ENCODE measurements at regions not wholly inside any gene's neighbourhood (a gene's known extent, or its start where the extent isn't known, plus 50 kb on each side); places are given as distances from the start of the nearest gene placed in this dataset.
"Not testable (repeated sequence)": the region's sequence is repeated elsewhere in the genome, so short reads cannot be mapped to it uniquely, and the experiment has no call there.

DNA sequence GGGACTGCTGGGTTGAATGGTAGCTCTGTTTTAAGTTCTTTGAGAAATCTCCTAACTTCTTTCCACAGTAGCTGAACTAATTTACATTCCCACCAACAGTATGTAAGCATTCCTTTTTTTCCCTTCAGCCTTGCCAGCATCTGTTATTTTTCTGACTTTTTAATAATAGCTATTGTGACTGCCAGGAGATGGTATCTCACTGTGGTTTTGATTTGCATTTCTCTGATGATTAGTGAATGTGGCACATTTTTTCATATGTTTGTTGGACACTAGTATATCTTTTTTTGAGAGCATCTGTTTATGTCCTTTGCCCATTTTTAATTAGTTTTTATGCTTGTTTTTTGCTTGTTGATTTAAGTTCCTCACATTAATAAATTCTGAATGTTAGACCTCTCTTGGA is 990.8 kb downstream of the GATA3 start:
- in situ Hi-C loops (cut with HindIII; ENCODE audit: low sequenced_read_pairs), result no loop called here

DNA sequence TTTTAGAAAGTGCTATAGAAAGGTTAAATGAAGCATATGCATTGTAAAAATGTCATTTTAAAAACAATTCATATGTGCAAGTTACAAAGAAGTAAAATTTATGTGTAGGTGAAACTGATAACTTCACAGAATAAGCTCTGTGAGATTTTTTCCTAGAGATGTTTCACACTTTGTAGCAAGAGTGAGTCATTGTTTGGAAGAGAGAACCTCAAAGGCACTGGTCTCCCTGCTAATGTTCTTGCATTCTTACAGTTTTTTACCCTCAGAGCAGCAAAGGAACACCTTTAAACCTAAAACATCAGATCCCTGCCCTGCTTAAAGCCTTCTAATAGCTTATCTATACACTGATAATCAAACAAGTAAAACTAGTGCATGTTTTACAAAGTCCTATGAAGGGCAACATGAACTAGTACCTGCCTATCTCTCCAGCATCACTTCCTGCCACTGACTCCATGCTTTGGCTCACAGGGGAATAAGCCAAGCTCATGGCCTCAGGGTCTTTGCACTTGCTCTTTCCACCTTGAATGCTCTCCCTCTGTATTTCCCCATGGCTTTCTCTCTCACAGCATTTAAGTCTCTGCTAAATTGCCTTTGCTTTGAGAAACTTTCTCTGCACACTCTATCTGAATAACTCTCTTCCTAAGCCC is 997.0 kb downstream of the GATA3 start:
- in situ Hi-C loops (cut with HindIII; ENCODE audit: low sequenced_read_pairs), result no loop called here

DNA sequence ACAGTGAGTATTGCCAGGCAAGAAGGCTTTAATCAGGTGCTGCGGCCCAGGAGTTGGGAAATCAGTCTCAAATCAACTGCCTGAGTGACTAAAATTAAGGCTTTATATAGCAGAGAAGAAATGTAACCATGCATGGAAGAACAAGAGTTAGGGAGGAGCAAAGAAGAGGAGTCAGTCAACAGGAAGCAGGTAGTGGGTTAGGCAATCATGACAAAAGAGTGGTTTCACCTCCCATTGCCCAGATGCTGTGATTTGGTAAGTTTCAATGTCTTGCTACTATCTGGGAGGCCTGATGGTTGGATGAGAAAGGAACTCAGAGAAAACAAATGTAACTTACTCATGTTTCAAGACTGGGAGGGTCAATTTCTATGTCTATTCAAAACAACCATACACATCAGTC is 998.3 kb downstream of the GATA3 start:
- in situ Hi-C loops (cut with HindIII; ENCODE audit: low sequenced_read_pairs), result no loop called here

DNA sequence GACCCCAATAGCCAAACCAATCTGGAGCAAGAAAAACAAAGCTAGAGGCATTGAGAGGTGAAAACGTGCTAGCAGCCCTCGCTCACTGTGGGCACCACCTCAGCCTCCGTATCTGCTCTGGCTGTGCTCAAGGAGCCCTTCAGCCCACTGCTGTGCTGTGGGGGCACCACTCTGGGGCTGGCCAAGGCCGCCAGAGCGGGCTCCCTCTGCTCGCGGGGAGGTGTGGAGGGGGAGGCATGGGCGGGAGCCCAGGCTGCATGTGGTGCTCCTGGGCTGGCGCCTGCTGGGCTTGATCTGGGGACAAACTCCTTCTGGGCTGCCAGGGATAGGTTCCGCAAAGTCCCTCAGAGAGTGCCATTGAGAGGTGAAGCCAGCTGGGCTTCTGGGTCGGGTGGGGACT is 1002.0 kb downstream of the GATA3 start:
- in situ Hi-C loops (cut with HindIII; ENCODE audit: low sequenced_read_pairs), result no loop called here

DNA sequence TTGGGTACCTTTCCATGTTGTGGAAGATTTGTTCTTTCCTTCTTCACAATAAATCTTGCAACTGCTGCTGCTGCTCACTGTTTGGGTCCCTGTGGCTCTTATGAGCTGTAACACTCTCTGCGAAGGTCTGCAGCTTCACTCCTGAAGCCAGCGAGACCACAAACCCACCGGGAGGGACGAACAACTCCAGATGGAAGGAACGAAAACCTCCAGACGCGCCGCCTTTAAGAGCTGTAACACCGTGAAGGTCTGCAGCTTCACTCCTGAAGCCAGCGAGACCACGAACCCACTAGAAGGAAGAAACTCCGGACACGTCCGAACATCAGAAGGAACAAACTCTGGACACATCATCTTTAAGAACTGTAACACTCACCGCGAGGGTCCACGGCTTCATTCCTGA is 1002.8 kb downstream of the GATA3 start:
- in situ Hi-C loops (cut with HindIII; ENCODE audit: low sequenced_read_pairs), result not testable (repeated sequence)

DNA sequence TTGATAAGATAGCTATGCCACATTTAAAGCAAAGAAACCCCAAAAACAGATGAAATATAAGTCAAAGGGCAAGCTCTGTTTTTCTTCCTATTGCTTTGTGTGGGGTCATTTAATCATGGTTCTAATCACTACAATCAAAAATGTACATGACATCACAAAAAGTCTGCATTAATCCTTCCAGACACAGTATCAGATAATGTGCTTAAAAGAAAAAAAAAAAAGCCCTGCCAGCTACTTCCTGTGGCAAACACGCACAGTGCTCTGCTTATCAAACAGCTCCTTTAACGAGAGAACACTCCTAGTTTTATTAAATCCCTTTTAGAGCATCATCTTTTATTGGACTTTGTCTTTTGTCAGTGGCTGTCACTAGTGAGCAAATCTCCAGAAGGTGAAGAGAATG is 1005.8 kb downstream of the GATA3 start:
- in situ Hi-C loops (cut with HindIII; ENCODE audit: low sequenced_read_pairs), result no loop called here

DNA sequence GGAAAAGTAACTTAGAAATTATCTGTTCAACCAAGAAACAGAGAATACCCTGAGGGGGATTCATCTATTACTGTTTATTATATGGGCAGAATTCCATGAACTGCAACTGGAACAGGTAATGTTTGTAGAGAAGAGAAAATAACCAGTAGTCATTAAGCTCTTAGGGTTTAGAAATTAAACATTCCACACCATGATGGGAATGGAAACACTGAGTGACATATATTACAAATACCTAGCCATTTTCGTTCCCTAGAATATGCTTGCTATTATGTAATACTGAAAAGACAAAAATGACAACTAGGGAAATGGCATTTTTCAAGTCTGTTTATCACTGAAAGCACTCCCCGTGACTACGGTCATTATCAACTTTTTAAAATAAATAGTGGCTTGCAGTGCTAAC is 1007.4 kb downstream of the GATA3 start:
- in situ Hi-C loops (cut with HindIII; ENCODE audit: low sequenced_read_pairs), result no loop called here

DNA sequence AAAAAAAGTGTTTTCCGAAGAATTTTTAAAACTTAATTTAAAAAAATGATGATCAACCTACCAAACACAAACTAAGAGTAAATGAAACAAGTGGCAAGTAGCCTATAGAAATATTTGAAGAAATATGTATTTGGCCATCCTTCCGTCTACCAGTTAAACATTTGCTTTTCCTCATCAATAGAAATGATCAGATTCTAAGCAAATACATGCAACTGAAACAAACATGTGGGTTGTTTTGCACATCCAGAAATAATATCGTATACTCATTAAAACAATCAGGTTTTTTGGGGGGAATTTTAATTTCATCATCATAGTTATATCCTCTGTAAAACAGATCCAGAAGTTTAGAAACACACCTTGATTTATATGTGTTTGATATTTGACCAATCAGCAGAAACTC is 1011.7 kb downstream of the GATA3 start:
- in situ Hi-C loops (cut with HindIII; ENCODE audit: low sequenced_read_pairs), result no loop called here

DNA sequence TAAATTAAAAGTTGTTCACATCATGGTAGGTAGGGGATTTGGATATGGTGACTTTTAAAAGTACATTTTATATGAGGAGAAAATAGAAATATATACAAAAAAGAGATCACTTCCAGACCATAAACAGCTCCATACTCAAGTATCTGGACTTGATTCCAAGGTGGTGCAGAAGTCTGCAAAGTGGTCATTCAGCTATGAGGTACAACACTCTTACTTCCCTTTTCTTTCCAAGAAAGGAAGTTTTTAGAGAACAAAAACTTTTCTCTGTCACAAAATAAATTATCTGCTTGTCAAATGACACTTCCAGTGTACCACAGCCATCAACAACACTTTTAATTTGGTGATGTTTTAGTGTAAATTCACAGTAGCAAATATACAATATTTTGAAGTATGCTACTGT is 1013.5 kb downstream of the GATA3 start:
- in situ Hi-C loops (cut with HindIII; ENCODE audit: low sequenced_read_pairs), result no loop called here

DNA sequence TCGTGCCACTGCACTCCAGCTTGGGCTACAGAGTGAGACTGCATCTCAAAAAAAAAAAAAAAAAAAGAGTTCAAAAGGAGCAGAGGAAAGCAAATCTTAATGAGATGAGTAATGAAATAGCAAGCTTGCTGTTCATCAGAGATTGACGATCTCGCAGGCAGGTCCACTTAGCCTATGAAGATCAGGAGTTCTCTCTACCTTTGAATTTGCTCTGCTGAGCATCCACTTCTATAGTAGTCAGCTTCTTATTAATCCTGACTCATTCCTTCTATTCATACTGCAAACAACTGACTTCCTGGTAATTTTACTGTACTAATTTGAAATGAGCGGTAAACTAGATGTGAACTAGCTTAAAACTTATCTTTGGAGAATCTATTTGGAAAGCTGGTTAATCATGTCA is 1014.6 kb downstream of the GATA3 start:
- in situ Hi-C loops (cut with HindIII; ENCODE audit: low sequenced_read_pairs), result no loop called here

DNA sequence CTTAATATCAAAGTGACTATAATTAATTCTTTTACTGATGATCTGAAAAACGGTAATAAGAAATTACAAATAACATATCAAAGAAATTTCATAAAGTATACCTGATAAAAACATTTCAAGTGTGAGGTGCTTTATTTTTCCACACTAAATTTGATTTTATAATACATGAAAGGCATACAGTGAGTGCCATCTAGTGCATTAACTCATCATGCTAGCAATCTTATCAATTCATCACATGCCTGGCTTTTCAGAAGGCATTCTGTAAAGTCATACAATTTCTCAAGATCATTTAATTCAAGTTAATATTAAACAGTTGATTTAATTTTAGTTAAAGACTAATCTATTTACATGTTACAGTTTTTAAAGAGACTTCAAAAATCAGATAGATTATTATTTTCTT is 1020.9 kb downstream of the GATA3 start:
- in situ Hi-C loops (cut with HindIII; ENCODE audit: low sequenced_read_pairs), result no loop called here

DNA sequence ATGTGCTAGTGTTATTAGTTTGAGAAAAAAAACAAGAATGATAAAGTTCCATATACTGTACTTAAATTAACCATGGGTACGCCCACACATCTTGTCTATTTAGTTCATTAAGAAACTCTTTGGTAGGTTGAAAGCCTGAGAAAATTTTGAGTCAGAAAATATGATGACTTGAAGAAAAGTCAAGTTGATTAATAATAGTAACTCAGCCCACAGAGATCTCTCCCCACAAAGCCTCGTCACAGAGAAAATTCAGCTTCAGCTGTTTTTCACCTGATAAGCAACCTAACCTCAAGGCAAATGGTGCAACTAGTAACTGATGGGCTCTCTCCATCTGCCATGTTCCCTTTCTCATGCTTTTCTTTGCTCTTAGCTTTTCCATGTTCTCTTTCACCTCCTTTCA is 1021.6 kb downstream of the GATA3 start:
- in situ Hi-C loops (cut with HindIII; ENCODE audit: low sequenced_read_pairs), result no loop called here

DNA sequence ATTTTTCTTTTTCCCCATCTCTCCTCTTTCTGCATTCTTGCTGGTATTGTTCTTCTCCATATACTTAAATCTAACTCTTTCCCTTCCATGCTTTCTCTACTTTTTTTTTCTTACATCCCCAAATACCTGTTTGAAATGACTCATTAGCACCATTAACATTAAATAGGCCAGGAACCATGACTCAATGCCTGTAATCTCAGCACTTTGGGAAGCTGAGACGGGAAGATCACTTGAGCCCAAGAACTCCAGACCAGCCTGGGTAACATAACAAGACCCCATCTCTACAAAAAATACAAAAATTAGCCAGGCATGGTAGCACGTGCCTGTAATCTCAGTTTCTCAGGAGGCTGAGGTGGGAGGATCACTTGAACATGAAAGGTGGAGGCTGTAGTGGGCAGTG is 1026.8 kb downstream of the GATA3 start:
- in situ Hi-C loops (cut with HindIII; ENCODE audit: low sequenced_read_pairs), result no loop called here

DNA sequence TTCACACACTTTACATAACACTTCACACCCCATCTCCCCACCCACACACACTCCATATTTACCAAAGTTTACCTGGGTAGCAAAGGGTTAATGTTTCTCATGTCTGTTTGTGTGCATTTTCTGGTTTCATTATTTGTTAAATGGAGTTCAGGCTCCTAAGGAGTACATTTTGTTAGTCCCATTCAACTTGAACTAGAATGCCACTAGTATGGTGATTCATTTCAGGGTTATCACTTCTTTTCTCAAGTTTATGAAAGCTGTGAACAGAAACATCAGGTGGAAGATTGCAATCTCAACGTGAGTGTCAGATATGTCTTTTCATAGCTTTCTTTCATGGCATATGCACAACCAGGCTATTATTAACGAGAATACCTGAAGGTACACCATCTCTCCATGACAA is 1027.5 kb downstream of the GATA3 start:
- in situ Hi-C loops (cut with HindIII; ENCODE audit: low sequenced_read_pairs), result no loop called here

DNA sequence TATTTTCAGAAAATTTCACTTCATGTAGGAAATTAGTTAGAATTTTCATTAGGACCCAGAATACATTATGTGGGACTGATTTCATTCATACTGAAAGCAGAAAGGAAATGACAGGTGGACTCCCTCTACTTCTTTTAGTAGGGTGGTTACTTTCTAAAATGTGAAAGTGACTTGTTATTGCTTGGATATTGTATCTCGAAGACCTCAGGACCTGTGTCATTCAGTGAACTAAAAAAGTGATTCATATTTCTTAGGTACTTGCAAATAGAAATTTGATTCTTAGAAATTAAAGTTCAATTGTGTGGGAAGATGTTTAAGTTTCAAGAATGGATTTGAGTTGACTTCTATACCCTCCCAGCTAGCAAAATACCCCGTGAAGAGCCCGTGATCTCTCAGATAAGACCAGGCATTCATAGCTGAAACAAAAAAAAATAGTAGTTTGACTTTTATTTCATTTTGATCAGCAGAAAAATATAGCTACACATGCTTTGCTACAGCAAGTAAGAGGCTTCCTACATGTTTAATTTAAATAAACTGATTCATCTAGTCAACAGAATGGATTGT is 1037.1 kb downstream of the GATA3 start:
- in situ Hi-C loops (cut with HindIII; ENCODE audit: low sequenced_read_pairs), result no loop called here

DNA sequence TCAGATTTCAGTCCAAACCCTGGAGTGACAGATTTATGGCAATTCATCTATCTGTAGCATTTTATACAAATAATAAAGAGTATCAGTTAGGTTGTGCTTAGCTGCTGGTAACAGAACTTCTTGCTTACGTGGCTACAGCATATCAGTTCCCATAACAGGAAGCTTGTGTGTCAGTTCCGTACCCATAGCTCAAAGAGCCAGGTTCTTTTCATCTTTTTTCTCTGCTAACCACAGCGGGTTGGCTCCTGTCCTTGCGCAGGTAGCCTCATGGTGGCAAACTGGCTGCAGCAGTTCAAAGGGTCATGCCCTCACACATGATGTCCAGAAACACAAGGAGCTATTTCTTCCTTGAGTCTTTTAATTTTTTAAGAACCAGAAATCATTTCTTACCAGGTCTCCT is 1041.8 kb downstream of the GATA3 start:
- in situ Hi-C loops (cut with HindIII; ENCODE audit: low sequenced_read_pairs), result no loop called here

DNA sequence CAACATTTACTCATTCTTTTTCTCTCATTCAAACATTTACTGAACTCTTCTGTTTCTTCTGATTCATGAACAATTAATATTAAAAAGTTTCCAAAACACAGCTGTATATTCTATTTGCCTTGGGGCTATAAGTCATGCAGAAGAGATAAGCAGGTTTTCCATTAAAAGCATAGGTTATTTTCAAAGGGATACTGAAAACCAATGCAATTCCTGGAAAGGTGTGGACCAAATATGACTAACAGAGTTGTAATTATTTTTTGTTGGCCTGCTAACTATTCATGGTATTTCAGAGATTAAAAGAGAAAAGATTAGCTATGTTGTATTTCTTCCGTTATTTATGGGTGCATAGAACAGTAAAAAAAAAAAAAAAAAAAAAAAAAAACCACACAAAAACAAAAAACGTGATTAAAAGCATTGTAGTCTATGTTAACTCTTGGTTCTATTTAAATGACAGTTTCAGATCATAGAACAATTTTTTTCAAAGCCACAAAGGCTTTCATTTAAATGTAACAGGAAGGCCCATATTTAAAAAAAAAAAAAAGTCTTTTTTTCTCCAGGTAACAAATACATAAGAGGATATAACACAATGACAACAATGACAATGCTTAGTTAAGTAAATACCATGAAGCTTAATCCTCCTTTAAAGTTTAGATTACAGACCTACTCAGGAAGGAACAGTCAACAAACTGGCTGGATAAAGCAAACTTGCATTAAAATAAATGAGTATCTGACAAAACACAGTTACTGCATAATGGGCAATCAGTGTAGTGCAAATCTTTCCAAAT is 1042.9 kb downstream of the GATA3 start:
- in situ Hi-C loops (cut with HindIII; ENCODE audit: low sequenced_read_pairs), result no loop called here

DNA sequence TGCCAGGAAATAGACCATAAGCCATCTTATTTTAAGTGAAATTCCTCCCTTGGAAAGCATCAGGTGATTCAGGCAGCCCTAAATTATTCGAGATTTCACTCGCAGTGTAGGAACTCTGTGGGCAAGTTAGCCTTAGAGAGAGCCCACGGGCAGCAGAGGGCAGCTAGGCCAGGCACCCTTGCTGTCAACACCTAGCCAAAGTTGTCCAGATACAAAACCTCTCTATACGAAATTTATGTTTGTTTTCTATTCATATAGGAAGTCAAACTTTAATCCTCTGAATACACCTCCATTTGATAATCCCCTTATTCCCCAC is 1043.5 kb downstream of the GATA3 start:
- in situ Hi-C loops (cut with HindIII; ENCODE audit: low sequenced_read_pairs), result no loop called here

DNA sequence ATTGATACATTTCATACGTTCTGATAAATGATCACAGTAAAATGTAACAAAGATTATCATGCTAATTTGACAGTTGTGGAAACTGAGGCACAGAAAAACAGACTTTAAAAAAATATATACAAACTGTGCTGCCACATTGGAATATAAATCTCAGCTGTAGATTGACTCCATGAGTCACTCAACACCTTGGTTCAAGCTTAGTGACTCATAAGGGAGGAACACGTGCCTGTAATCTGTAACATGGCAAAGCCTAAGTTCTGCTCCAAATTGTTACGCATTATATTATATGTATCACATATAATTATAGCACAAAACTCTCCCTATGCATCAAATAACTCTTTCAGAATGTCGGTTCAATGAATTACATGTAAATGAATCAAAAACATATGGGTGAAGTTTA is 1047.5 kb downstream of the GATA3 start:
- in situ Hi-C loops (cut with HindIII; ENCODE audit: low sequenced_read_pairs), result no loop called here

DNA sequence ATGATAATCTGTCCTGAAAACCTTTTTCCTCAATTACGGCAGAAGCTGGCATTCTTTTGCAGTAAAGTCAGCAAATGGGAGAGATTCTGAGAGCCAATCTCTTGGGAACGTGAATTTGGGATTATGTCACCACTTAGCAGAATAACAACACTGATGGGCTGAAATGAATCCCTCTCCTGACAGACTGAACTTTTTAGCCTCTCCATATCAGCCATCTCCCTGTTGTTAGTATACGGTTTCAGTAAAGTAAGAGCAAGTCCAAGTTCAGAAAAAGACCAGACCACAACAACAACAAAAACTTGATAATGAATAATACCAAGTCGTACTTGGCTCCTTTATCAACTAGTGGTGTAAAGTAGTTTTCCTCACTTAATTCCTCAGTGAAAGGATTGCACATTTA is 1048.8 kb downstream of the GATA3 start:
- in situ Hi-C loops (cut with HindIII; ENCODE audit: low sequenced_read_pairs), result no loop called here

DNA sequence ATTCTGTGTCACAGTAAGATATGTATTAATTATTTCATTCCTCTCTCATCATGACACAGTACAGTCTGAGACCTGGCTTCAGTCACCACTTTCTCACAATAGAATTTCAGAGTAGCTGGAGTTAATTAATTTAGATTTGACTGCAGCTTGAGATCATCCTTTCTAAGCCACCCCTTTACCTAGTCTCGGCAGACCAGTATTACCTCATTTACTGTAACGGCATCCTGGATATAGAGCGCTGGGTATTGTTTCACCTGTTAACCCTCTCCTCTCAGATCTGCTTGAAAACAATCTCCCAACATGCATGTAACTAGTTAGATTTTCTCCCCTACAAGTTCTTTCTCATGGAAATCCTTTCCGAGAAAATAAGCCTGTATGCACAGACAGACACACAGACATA is 1057.5 kb downstream of the GATA3 start:
- in situ Hi-C loops (cut with HindIII; ENCODE audit: low sequenced_read_pairs), result no loop called here

DNA sequence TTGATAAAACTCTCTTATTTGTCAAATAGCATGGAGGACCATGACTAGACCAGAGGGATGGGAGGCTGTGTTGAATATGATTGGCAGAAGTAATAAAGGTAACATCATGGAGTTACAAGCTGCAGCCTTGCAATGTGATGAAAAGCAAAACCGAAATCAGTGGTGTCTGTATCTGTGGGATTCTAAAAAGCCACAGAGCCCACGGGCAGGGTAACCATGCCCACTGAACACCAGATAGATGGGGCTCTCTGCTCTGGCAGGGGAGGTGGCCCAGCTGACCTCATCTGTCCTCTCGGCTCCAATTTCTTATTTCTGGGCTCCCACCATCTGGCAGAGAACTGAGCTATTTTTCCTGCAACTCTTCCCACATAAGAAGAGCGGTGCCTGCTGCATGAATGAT is 1072.2 kb downstream of the GATA3 start:
- in situ Hi-C loops (cut with HindIII; ENCODE audit: low sequenced_read_pairs), result no loop called here

DNA sequence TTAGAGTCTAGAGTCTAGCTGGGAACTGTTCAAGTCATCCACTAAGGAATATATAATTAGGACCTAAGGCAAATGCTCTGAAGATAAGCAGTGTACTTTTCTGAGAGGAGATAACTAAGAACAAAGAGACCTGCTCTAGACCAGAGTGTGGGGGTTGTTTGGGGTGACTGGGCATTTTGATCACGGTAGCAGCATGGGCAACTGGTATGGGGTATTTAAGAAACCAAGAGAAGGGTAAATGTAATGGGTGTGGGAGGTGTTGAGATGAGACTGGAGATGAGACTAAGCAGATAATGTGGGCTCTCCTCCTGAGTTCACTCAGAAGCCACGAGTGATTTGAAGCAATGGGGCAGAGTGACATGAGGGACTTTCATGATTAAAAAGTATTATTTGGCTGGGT is 1082.9 kb downstream of the GATA3 start:
- in situ Hi-C loops (cut with HindIII; ENCODE audit: low sequenced_read_pairs), result no loop called here
